ENCODE measurements at regions not wholly inside any gene's neighbourhood (a gene's known extent, or its start where the extent isn't known, plus 50 kb on each side); places are given as distances from the start of the nearest gene placed in this dataset.

GRCh38 chr9:26296910-26297572 is 595.6 kb downstream of the CAAP1 start:
- intact Hi-C loops (cut with micrococcal nuclease), result loop anchor here (10.0 kb wide), 1 partner anchor 62 kb away; no protein-coding TSS in a partner anchor

GRCh38 chr9:26292943-26293342 is 599.7 kb downstream of the CAAP1 start:
- no peak for DNase-seq
- no peak for ATAC-seq
- intact Hi-C loops (cut with micrococcal nuclease), result loop anchor here (10.0 kb wide), 1 partner anchor 58 kb away; no protein-coding TSS in a partner anchor

More at GRCh38 chr9:26296910-26297572, 595.6 kb downstream of the CAAP1 start:
- no peak for DNase-seq
- ATAC-seq, result no peak

GRCh38 chr9:26271495-26272122 is 593.4 kb upstream of the TUSC1 start:
- intact Hi-C loops (cut with micrococcal nuclease), result no loop called here
- DNase-seq (no peak), ATAC-seq (no peak)

- DNase-seq, result no peak
- intact Hi-C loops (cut with micrococcal nuclease), result no loop called here
- no peak for ATAC-seq
Observed at GRCh38 chr9:26266146-26266793, 588.0 kb upstream of the TUSC1 start.

- intact Hi-C loops (cut with micrococcal nuclease), result no loop called here
- DNase-seq (no peak), ATAC-seq (no peak)
Observed at GRCh38 chr9:26264709-26265601, 586.7 kb upstream of the TUSC1 start.

GRCh38 chr9:26263478-26263877 is 585.2 kb upstream of the TUSC1 start:
- intact Hi-C loops (cut with micrococcal nuclease), result no loop called here
- ATAC-seq (no peak), DNase-seq (no peak)

GRCh38 chr9:26262421-26263107 is 584.3 kb upstream of the TUSC1 start:
- no peak for ATAC-seq
- DNase-seq, result no peak
- intact Hi-C loops (cut with micrococcal nuclease), result no loop called here

GRCh38 chr9:26261503-26262330 is 583.5 kb upstream of the TUSC1 start:
- intact Hi-C loops (cut with micrococcal nuclease), result no loop called here
- no peak for DNase-seq
- ATAC-seq, result no peak

GRCh38 chr9:26260238-26260637 is 582.0 kb upstream of the TUSC1 start:
- DNase-seq, result no peak
- intact Hi-C loops (cut with micrococcal nuclease), result no loop called here
- ATAC-seq, result no peak

GRCh38 chr9:26247861-26248260 is 569.6 kb upstream of the TUSC1 start:
- DNase-seq, result no peak
- intact Hi-C loops (cut with micrococcal nuclease), result no loop called here

GRCh38 chr9:26244661-26245451 is 566.6 kb upstream of the TUSC1 start:
- DNase-seq (no peak), ATAC-seq (no peak)
- intact Hi-C loops (cut with micrococcal nuclease), result no loop called here

More at GRCh38 chr9:26247861-26248260, 569.6 kb upstream of the TUSC1 start:
- ATAC-seq, result no peak

GRCh38 chr9:26243726-26244125 is 565.5 kb upstream of the TUSC1 start:
- ATAC-seq (no peak), DNase-seq (no peak)
- intact Hi-C loops (cut with micrococcal nuclease), result no loop called here

- no peak for DNase-seq
- intact Hi-C loops (cut with micrococcal nuclease), result no loop called here
- no peak for ATAC-seq
Observed at GRCh38 chr9:26243029-26243697, 564.9 kb upstream of the TUSC1 start.

- DNase-seq (no peak), ATAC-seq (no peak)
- intact Hi-C loops (cut with micrococcal nuclease), result no loop called here
Observed at GRCh38 chr9:26240020-26240419, 561.8 kb upstream of the TUSC1 start.

GRCh38 chr9:26237256-26237655 is 559.0 kb upstream of the TUSC1 start:
- intact Hi-C loops (cut with micrococcal nuclease), result loop anchor here (10.0 kb wide), 1 partner anchor 58 kb away; no protein-coding TSS in a partner anchor
- DNase-seq (no peak), ATAC-seq (no peak)

- ATAC-seq (no peak), DNase-seq (no peak)
- intact Hi-C loops (cut with micrococcal nuclease), result loop anchor here (10.0 kb wide), 1 partner anchor 60 kb away; no protein-coding TSS in a partner anchor
Observed at GRCh38 chr9:26234865-26235264, 556.6 kb upstream of the TUSC1 start.

- ATAC-seq (no peak), DNase-seq (no peak)
- intact Hi-C loops (cut with micrococcal nuclease), result loop anchor here (10.0 kb wide), 1 partner anchor 63 kb away; no protein-coding TSS in a partner anchor
Observed at GRCh38 chr9:26231391-26231790, 553.1 kb upstream of the TUSC1 start.
